Keratinocyte (primary cell): ENCODE measurements at regions not wholly inside any gene's neighbourhood (a gene's known extent, or its start where the extent isn't known, plus 50 kb on each side); places are given as distances from the start of the nearest gene placed in this dataset.

Source experiments
- CTCF ChIP-seq, 3 experiments: IDR thresholded peaks in 1 of 3; conservative IDR thresholded peaks in 1 of 3; optimal IDR thresholded peaks in 1 of 3; 2 replicates in 2 of 3; 3 replicates in 1 of 3; pipeline versions ENCODE3 to v1.5.1; 2011; ENCODE audit warnings: low read length in 3 of 3, mild to moderate bottlenecking in 3 of 3, moderate library complexity in 2 of 3, control low read depth in 1 of 3, inconsistent platforms in 1 of 3; ENCODE audit not compliant: insufficient read depth in 2 of 3; ENCODE audit errors: extremely low read depth in 1 of 3
- EZH2 ChIP-seq: IDR thresholded peaks from one replicate; pipeline ENCODE4 v1.6.1; 2012; ENCODE audit warnings: inconsistent platforms, mild to moderate bottlenecking, low read length, moderate library complexity

- TF ChIP-seq CTCF (optimal IDR thresholded peaks at IDR 0.05 in 1 of 3, IDR thresholded peaks at IDR 0.05 in 1 of 3, conservative IDR thresholded peaks at IDR 0.05 in 1 of 3; ENCODE audit: extremely low read depth in 1 of 3, insufficient read depth in 2 of 3, low read length in 3 of 3) (no peak), EZH2 (no peak)
These were observed 378.5 kb downstream of the FAT4 start for GRCh38 chr4:125693228-125693627.
